Caco-2 (cell line): ENCODE measurements at regions not wholly inside any gene's neighbourhood (a gene's known extent, or its start where the extent isn't known, plus 50 kb on each side); places are given as distances from the start of the nearest gene placed in this dataset.

ENCODE experiments used
- BruUV-seq: library from RNA; stranded (reverse); fragments of 400-500 nt; replicated peaks from 2 replicates; lab custom pipeline; 2021; lab: Mats Ljungman, UMichigan
- CTCF ChIA-PET: fragments of 300-600 bp; sonication (Branson Sonifier 250); formaldehyde crosslinking; loops from one replicate; lab custom pipeline; 2022; ENCODE audit warnings: antibody characterized with exemption; lab: Charles Lee
- POLR2A ChIA-PET: fragments of 300-600 bp; sonication (Branson Sonifier 250); formaldehyde crosslinking; loops from one replicate; lab custom pipeline; 2022; ENCODE audit warnings: antibody characterized with exemption; lab: Charles Lee
- DNase-seq, 2 experiments: peaks; one replicate each; pipeline versions ENCODE4 v3.0.0 to v3.0.0-alpha.2; 2020 to 2022
- H3K27me3 ChIP-seq: replicated peaks from 2 replicates; pipeline ENCODE4 v1.6.0; 2011; ENCODE audit warnings: low read length; ENCODE audit not compliant: control insufficient read depth, insufficient read depth
- H3K36me3 ChIP-seq: 2 replicates; pipeline ENCODE4 v1.5.1; 2011; ENCODE audit warnings: low read length; ENCODE audit not compliant: control insufficient read depth, insufficient read depth
- H3K4me1 ChIP-seq: fragments of 250-450 bp; sonication (Bioruptor Pico); 2 replicates; pipeline ENCODE4 v1.5.1; 2020; ENCODE audit warnings: mild to moderate bottlenecking
- H3K4me3 ChIP-seq: 2 replicates; pipeline ENCODE4 v1.5.1; 2011; ENCODE audit warnings: low read depth, mild to moderate bottlenecking, control low read depth, low read length
- H3K9me3 ChIP-seq: fragments of 250-450 bp; sonication (Bioruptor Pico); 2 replicates; pipeline ENCODE4 v1.5.1; 2020; ENCODE audit warnings: mild to moderate bottlenecking, moderate library complexity
- H3K27ac Mint-ChIP-seq: one replicate; pipeline ENCODE4 v1.8.0; 2022; ENCODE audit warnings: mixed read lengths; ENCODE audit not compliant: unreplicated experiment
- H3K27me3 Mint-ChIP-seq: one replicate; pipeline ENCODE4 v1.8.0; 2022; ENCODE audit warnings: mixed read lengths; ENCODE audit not compliant: insufficient read depth, unreplicated experiment
- H3K36me3 Mint-ChIP-seq: one replicate; pipeline ENCODE4 v1.8.0; 2022; ENCODE audit warnings: mild to moderate bottlenecking, mixed read lengths; ENCODE audit not compliant: insufficient read depth, unreplicated experiment
- H3K4me1 Mint-ChIP-seq: one replicate; pipeline ENCODE4 v1.8.0; 2022; ENCODE audit warnings: low read depth, mixed read lengths; ENCODE audit not compliant: unreplicated experiment
- H3K4me3 Mint-ChIP-seq: one replicate; pipeline ENCODE4 v1.8.0; 2022; ENCODE audit warnings: mild to moderate bottlenecking, moderate library complexity, mixed read lengths; ENCODE audit not compliant: unreplicated experiment
- H3K9me3 Mint-ChIP-seq: one replicate; pipeline ENCODE4 v1.8.0; 2022; ENCODE audit warnings: mixed read lengths; ENCODE audit not compliant: unreplicated experiment
- intact Hi-C: fragments of 100-400 bp; cut with micrococcal nuclease; formaldehyde crosslinking; loops from one replicate; pipeline ENCODE4 v1.10.0; 2022; ENCODE audit not compliant: unreplicated experiment
- TF ChIP-seq, protein P1 (sequence below), 2 experiments: fragments of 200-600 bp in 1 of 2; IDR thresholded peaks; 1 replicate in 1 of 2; 2 replicates in 1 of 2; pipeline versions ENCODE4 v1.5.1 to v1.8.0; 2011 to 2022; ENCODE audit warnings: antibody characterized with exemption in 1 of 2, control low read depth in 1 of 2, inconsistent platforms in 1 of 2, low read depth in 1 of 2, low read length in 1 of 2, mild to moderate bottlenecking in 1 of 2, moderate library complexity in 1 of 2; ENCODE audit not compliant: insufficient read depth in 1 of 2, severe bottlenecking in 1 of 2, unreplicated experiment in 1 of 2

DNA sequence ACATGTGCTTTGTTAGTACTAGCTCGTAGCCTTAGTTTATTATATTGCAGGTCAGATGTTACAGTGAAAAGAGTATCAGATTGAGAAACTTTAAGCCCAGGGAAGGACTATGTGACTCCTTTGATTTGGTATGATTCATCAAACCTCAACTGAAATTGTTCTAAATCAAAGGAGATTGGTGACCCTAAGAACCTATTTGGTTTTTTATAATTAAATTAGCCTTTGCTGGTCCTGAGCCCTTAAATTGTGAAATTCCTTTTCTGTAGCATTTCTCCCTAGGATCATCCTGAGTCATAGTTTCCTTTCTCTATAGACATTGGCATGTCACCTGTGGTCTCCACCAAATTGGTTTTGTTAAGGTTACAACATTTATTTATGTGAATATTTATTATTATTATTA, 89.7 kb downstream of the POLR1F start:
- TF ChIP-seq, protein P1, sequence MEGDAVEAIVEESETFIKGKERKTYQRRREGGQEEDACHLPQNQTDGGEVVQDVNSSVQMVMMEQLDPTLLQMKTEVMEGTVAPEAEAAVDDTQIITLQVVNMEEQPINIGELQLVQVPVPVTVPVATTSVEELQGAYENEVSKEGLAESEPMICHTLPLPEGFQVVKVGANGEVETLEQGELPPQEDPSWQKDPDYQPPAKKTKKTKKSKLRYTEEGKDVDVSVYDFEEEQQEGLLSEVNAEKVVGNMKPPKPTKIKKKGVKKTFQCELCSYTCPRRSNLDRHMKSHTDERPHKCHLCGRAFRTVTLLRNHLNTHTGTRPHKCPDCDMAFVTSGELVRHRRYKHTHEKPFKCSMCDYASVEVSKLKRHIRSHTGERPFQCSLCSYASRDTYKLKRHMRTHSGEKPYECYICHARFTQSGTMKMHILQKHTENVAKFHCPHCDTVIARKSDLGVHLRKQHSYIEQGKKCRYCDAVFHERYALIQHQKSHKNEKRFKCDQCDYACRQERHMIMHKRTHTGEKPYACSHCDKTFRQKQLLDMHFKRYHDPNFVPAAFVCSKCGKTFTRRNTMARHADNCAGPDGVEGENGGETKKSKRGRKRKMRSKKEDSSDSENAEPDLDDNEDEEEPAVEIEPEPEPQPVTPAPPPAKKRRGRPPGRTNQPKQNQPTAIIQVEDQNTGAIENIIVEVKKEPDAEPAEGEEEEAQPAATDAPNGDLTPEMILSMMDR (IDR thresholded peaks at IDR 0.05; ENCODE audit: insufficient read depth in 1 of 2, low read depth in 1 of 2, low read length in 1 of 2, severe bottlenecking in 1 of 2, unreplicated experiment in 1 of 2): no peak
- H3K4me1 Mint-ChIP-seq: no peaks in the 10 kb centered on the region
- H3K36me3 Mint-ChIP-seq: no peaks in the 10 kb centered on the region
- H3K27me3 ChIP-seq: no peaks in the 10 kb centered on the region
- H3K27ac Mint-ChIP-seq: no peak overlapping the region
- intact Hi-C loops: no loop called here
- H3K36me3 ChIP-seq: no peaks in the 10 kb centered on the region
- ChIA-PET CTCF (interaction anchor here (0.6 kb wide), 1 partner anchor 359 kb away, joined by 4 read pairs; no protein-coding TSS in a partner anchor), POLR2A (no interaction called here)
- BruUV-seq: no TSS peak
- H3K4me3 Mint-ChIP-seq: no peak overlapping the region
- no peak for DNase-seq
- H3K27me3 Mint-ChIP-seq: peaks cover 11% of the 10 kb centered on the region
- no peak overlapping the region for H3K4me3 ChIP-seq
- H3K4me1 ChIP-seq: no peaks in the 10 kb centered on the region
- no peaks in the 10 kb centered on the region for H3K9me3 Mint-ChIP-seq
- H3K9me3 ChIP-seq: no peaks in the 10 kb centered on the region

DNA sequence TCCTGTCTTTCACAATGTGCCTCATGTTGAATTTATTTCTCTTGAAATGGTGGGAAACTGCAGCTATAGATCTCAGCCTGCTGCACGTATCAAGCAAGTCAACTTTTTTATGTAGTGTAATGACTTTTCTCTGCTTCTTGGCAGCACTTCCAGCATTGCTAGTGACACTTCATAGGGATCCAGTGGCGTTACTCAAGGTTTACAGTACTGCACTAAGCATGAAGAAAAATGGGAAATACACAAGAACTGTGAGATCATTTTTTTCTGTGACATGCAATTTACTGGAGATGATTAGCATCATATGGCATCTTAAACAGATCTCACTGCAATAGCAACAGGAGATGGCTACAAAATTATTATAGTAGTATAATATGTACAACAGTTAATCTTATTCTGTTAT, 90.9 kb downstream of the POLR1F start:
- H3K4me1 ChIP-seq: no peaks in the 10 kb centered on the region
- H3K27me3 ChIP-seq: no peaks in the 10 kb centered on the region
- Mint-ChIP-seq H3K4me3 (no peak overlapping the region), H3K27ac (no peak overlapping the region), H3K9me3 (no peaks in the 10 kb centered on the region), H3K4me1 (no peaks in the 10 kb centered on the region), H3K27me3 (peaks cover 3% of the 10 kb centered on the region), H3K36me3 (no peaks in the 10 kb centered on the region)
- TF ChIP-seq, protein P1 (IDR thresholded peaks at IDR 0.05; ENCODE audit: insufficient read depth in 1 of 2, low read depth in 1 of 2, low read length in 1 of 2, severe bottlenecking in 1 of 2, unreplicated experiment in 1 of 2): no peak
- POLR2A ChIA-PET: no interaction called here
- CTCF ChIA-PET: no interaction called here
- intact Hi-C loops: no loop called here
- DNase-seq: no peak
- no peak overlapping the region for H3K4me3 ChIP-seq
- no TSS peak for BruUV-seq
- H3K36me3 ChIP-seq: no peaks in the 10 kb centered on the region
- H3K9me3 ChIP-seq: no peaks in the 10 kb centered on the region

DNA sequence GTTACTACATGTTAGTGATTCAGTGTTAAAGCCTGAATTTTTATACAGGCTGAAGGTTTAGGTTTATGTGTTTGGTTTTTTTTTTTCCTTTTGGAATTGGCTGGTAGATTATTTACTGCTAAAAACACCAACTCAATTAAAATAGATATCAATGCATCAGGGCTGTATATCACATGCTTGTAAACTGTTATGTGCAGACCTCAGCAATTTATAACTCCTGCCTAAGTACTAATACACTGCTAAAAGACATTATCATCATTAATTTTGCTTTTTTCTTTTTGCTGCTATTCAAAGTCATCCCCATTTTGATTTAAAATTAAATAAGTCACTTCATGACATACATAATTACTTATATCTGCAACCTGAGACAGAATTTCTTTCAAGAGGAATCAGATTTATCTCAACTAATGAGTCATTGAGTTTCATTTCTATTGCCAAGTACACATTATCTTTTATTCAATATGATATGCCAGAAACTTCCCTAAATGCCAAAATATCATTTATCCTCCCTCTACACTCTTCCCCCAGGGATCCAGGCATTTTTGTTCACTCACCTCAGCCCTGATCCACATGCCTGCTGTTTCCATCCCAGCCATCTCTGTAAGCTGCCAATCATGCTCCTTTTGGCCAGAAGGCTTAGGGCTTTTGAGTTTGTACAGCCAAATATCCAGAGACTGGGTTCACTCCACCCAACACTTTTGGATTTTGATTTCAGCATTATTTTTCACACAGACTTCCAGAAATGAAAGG, 98.5 kb downstream of the POLR1F start:
- Mint-ChIP-seq H3K27ac (no peak overlapping the region), H3K36me3 (no peaks in the 10 kb centered on the region), H3K27me3 (no peaks in the 10 kb centered on the region), H3K4me1 (no peaks in the 10 kb centered on the region), H3K4me3 (no peak overlapping the region), H3K9me3 (no peaks in the 10 kb centered on the region)
- Histone ChIP-seq H3K4me1 (no peaks in the 10 kb centered on the region), H3K36me3 (no peaks in the 10 kb centered on the region), H3K4me3 (no peak overlapping the region), H3K27me3 (no peaks in the 10 kb centered on the region), H3K9me3 (no peaks in the 10 kb centered on the region)
- intact Hi-C loops: no loop called here
- TF ChIP-seq, protein P1 (IDR thresholded peaks at IDR 0.05; ENCODE audit: insufficient read depth in 1 of 2, low read depth in 1 of 2, low read length in 1 of 2, severe bottlenecking in 1 of 2, unreplicated experiment in 1 of 2): no peak
- no TSS peak for BruUV-seq
- DNase-seq: no peak
- ChIA-PET POLR2A (no interaction called here), CTCF (no interaction called here)
